ENCODE measurements at regions not wholly inside any gene's neighbourhood (a gene's known extent, or its start where the extent isn't known, plus 50 kb on each side); places are given as distances from the start of the nearest gene placed in this dataset.
"Not testable (repeated sequence)": the region's sequence is repeated elsewhere in the genome, so short reads cannot be mapped to it uniquely, and the experiment has no call there.

DNA sequence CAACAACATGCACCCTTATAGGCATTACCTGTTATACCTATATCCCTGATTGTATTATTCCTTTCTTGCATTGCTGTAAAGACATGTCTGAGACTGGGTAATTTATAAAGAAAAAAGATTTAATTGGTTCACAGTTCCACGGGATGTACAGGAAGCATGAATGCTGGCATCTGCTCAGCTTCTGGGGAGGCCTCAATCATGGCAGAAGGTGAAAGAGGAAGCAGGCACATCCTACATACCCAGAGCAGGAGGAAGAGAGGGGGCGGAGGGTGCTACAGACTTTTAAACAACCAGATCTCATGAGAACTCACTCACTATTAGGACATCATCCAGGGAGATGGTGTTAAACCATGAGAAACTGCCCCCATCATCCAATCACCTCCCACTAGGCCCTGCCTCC, 191.7 kb upstream of the SPHKAP start:
- no peak for DNase-seq (ENCODE audit: low spot score)
- H3K27ac ChIP-seq, result no peak overlapping the region
- H3K4me3 ChIP-seq, result no peak overlapping the region
- TF ChIP-seq, protein P1, sequence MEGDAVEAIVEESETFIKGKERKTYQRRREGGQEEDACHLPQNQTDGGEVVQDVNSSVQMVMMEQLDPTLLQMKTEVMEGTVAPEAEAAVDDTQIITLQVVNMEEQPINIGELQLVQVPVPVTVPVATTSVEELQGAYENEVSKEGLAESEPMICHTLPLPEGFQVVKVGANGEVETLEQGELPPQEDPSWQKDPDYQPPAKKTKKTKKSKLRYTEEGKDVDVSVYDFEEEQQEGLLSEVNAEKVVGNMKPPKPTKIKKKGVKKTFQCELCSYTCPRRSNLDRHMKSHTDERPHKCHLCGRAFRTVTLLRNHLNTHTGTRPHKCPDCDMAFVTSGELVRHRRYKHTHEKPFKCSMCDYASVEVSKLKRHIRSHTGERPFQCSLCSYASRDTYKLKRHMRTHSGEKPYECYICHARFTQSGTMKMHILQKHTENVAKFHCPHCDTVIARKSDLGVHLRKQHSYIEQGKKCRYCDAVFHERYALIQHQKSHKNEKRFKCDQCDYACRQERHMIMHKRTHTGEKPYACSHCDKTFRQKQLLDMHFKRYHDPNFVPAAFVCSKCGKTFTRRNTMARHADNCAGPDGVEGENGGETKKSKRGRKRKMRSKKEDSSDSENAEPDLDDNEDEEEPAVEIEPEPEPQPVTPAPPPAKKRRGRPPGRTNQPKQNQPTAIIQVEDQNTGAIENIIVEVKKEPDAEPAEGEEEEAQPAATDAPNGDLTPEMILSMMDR (IDR thresholded peaks at IDR 0.05), result no peak

DNA sequence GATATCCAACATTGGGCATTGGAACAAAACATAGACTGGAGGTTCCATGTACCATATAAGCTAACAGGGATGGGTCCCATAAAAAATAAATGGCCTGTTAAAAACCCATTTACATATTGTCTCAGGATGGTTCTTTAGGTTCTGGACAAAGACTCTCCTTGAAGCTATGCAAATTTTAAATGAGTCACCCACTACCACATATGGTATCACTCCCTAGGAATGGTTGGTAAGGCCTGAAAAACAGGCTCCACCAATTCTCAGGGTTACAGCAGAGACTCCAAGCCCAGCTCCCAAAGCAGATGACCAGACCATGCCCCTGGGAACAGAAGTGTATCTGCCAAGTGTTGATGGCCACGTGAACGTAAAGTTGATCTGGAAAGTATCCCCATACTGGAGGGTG, 190.7 kb upstream of the SPHKAP start:
- no peak overlapping the region for H3K27ac ChIP-seq
- TF ChIP-seq, protein P1 (IDR thresholded peaks at IDR 0.05), result no peak
- no peak overlapping the region for H3K4me3 ChIP-seq
- no peak for DNase-seq (ENCODE audit: low spot score)

DNA sequence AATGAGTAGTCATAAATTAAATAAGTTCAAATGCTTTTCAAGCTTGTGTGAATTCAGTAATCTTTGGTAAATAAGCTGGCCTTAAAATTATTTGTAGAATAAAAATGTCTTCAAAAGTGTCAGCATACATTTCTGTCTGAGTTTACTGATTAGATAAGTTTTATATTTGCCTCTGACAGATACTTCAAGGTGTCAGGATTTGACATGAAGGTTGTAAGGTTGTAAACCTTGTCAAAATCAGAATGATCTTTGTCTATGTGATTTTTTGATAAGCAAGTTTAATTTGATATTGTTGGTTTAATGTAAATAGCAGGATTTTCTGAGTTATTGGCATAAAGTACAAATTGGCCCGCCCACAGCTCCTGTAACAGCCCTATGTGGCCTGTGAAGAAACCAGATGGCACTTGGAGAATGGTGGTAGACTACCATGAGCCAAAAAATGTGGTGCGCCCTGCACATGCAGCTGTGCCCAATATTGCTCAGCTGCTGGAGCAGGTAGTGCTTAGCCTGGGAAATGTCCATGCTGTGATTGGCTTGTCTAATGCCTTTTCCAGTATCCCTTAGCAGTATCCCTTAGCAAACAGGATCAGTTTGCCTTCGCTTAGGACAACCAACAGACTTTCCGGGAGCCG, 188.0 kb upstream of the SPHKAP start:
- no peak for DNase-seq (ENCODE audit: low spot score)
- TF ChIP-seq, protein P1 (IDR thresholded peaks at IDR 0.05), result no peak
- H3K4me3 ChIP-seq, result no peak overlapping the region
- H3K27ac ChIP-seq, result no peak overlapping the region

DNA sequence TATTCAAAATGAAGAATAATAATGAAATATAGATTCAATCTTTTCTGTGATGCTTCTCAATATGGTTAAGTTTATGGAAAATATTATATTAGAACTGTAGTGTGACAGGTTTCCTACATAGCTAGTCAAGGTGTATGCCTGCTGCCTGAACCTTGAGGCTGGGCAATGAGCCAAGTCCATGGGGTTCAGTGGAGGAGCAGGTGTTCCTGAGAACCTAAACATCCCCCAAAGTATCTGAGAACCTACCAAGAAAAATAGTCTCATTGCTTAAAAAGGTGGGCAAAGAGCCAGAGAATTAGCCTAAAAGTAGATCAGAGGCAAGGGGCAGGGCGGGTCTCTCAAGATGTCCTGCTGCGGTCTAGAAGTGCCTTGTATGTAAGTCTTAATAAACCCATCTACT, 185.9 kb upstream of the SPHKAP start:
- no peak overlapping the region for H3K27ac ChIP-seq
- DNase-seq (ENCODE audit: low spot score), result no peak
- TF ChIP-seq, protein P1 (IDR thresholded peaks at IDR 0.05), result no peak
- no peak overlapping the region for H3K4me3 ChIP-seq

DNA sequence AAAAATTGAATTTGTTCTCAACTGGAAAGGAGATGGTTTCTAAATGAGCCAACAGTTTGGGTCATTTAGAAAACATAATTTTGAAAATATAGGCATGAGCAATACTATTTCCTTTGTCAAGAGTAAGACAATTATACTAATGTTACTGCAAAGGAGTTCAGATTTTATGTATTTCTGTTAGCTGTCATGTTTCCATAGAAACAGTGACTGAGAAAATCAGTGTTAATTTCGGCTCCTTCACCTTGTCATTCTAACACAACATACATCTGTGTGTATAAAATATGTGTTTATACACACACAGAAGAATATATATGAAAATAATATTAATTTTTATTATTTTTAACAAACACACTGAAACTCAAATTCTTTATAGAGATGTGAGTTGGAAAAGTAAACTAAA, 178.0 kb upstream of the SPHKAP start:
- Histone ChIP-seq H3K27ac (no peak overlapping the region), H3K4me3 (no peak overlapping the region)
- DNase-seq (ENCODE audit: low spot score), result no peak
- TF ChIP-seq, protein P1 (IDR thresholded peaks at IDR 0.05), result no peak

DNA sequence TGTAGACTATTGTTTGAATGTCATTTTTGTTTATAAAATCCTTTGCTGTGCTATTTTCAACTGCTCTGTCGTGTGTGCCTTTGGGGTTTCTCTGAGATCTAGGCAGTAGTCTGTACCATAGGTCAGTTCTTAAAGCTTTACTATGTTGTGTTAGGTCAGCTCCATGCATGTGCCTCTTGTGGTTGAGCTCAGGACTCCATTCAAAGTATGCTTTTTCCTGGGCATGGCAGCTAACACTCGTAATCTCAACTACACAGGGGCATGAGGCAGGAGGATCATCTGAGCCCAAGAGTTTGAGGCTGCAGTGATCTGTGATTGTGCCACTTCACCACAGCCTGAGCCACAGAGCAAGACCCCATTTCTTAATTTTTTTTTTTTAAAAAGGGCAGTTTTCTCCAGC, 174.4 kb upstream of the SPHKAP start:
- TF ChIP-seq, protein P1 (IDR thresholded peaks at IDR 0.05), result no peak
- no peak overlapping the region for H3K27ac ChIP-seq
- no peak overlapping the region for H3K4me3 ChIP-seq
- no peak for DNase-seq (ENCODE audit: low spot score)

DNA sequence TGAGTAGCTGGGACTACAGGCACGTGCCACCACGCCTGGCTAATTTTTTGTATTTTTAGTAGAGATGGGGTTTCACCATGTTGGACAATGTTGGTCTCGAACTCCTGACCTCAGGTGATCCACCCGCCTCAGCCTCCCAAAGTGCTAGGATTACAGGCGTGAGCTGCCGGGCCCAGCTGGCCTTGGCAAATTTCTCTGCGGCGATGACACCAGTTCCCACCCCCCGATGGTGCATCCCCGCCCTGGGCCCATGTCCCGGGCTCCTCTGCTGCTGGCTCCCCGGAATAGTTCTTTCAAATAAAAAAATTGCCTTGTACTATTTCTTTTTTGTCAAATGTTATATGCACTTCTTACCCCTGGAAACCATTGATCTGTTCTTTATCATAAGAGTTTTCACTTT, 171.5 kb upstream of the SPHKAP start:
- not testable (repeated sequence) for H3K4me3 ChIP-seq; DNase-seq (ENCODE audit: low spot score); H3K27ac ChIP-seq

DNA sequence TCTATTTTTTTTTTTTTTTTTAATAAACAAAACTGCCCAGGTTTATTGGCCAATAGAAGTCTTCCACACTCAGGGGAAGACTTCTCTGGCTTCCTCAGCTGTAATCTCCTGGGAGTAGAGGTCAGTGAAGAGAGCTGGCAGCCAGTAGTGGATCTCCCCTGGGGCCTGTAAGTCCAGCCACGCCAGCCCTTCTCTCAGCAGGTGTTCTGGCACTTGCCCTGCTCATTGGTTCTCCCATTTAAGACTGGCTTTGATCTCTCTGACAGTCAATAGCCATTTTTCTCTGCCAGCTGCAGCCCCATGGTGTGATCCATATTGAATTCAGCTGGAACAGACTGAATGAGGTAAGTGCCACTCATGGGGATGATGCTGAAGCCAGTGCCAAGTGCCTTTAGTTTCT, 170.6 kb upstream of the SPHKAP start:
- no peak for DNase-seq (ENCODE audit: low spot score)
- TF ChIP-seq, protein P1 (IDR thresholded peaks at IDR 0.05), result no peak
- Histone ChIP-seq H3K4me3 (no peak overlapping the region), H3K27ac (no peak overlapping the region)
